HepG2 (cell line): ENCODE measurements at regions not wholly inside any gene's neighbourhood (a gene's known extent, or its start where the extent isn't known, plus 50 kb on each side); places are given as distances from the start of the nearest gene placed in this dataset.

Experiments used
- ATAC-seq: fragments of 200-7000 bp; cut with Tn5 transposase; 3 replicates; pipeline ENCODE4 v1.9.1; 2020; ENCODE audit warnings: mild to moderate bottlenecking, moderate library complexity
- BruUV-seq: library from RNA; stranded (reverse); fragments of 400-500 nt; replicated peaks from 2 replicates; lab custom pipeline; 2021; lab: Mats Ljungman, UMichigan
- CTCF ChIA-PET: fragments of 300-600 bp; formaldehyde crosslinking; extraction: SDS; loops from one replicate; lab custom pipeline; 2021; ENCODE audit warnings: low total read pairs, inconsistent platforms, low intra/inter-chr PET ratio; lab: Yijun Ruan, JAX
- POLR2A ChIA-PET: fragments of 350-600 bp; sonication (Branson Sonifier 250); formaldehyde crosslinking; loops from one replicate; lab custom pipeline; 2020; ENCODE audit warnings: antibody characterized with exemption, inconsistent platforms; lab: Yijun Ruan, JAX
- DNase-seq: peaks from one replicate; pipeline ENCODE4 v3.0.0-alpha.2; 2015; ENCODE audit warnings: low spot score
- FAIRE-seq: peaks from 3 replicates; lab custom pipeline; 2011; peaks lifted over from hg19 to GRCh38; lab: Jason Lieb, UNC
- H2AFZ ChIP-seq: one replicate; pipeline ENCODE4 v1.6.1; 2011; ENCODE audit warnings: low read length, inconsistent platforms
- H3K27ac ChIP-seq: fragments of 300-600 bp; 3 replicates; pipeline ENCODE4 v1.8.0; 2011; ENCODE audit warnings: mixed run types, mild to moderate bottlenecking, mixed read lengths, low read length, inconsistent platforms; ENCODE audit not compliant: insufficient read depth; ENCODE audit errors: extremely low read length
- H3K27me3 ChIP-seq, 2 experiments: fragments of 200-600 bp in 1 of 2; 2 replicates in 1 of 2; 3 replicates in 1 of 2; pipeline versions ENCODE4 v1.6.0 to v1.8.0; 2011; ENCODE audit warnings: low read length in 2 of 2, mild to moderate bottlenecking in 2 of 2, moderate library complexity in 2 of 2, inconsistent platforms in 1 of 2; ENCODE audit not compliant: insufficient read depth in 2 of 2, control insufficient read depth in 1 of 2
- H3K36me3 ChIP-seq, 2 experiments: fragments of 200-600 bp in 1 of 2; replicated peaks in 1 of 2; 2 replicates in 1 of 2; 3 replicates in 1 of 2; pipeline versions ENCODE4 v1.5.1 to v1.8.0; 2011; ENCODE audit warnings: low read length in 2 of 2, inconsistent platforms in 1 of 2; ENCODE audit not compliant: insufficient read depth in 2 of 2, control insufficient read depth in 1 of 2
- H3K4me1 ChIP-seq: 2 replicates; pipeline ENCODE4 v1.5.1; 2012; ENCODE audit warnings: low read length, inconsistent platforms; ENCODE audit not compliant: insufficient read depth
- H3K4me2 ChIP-seq: 2 replicates; pipeline ENCODE4 v1.6.0; 2011; ENCODE audit warnings: low read depth, low read length, inconsistent platforms
- H3K4me3 ChIP-seq, 3 experiments: fragments of 200-600 bp in 1 of 3; sonication (generic), shearing (Covaris generic) in 1 of 3; replicated peaks in 1 of 3; 2 replicates each; pipeline ENCODE4 v1.5.1; 2011 to 2016; ENCODE audit warnings: low read length in 3 of 3, inconsistent platforms in 2 of 3, low read depth in 2 of 3, mild to moderate bottlenecking in 2 of 3, control low read depth in 1 of 3, mixed read lengths in 1 of 3; ENCODE audit not compliant: insufficient read depth in 1 of 3
- H3K79me2 ChIP-seq: one replicate; pipeline ENCODE4 v1.6.1; 2011; ENCODE audit warnings: low read length, inconsistent platforms; ENCODE audit not compliant: insufficient read depth
- H3K9ac ChIP-seq: 2 replicates; pipeline ENCODE4 v1.6.0; 2011; ENCODE audit warnings: mild to moderate bottlenecking, low read depth, low read length, inconsistent platforms; ENCODE audit not compliant: insufficient read depth
- H3K9me3 ChIP-seq: 2 replicates; pipeline ENCODE4 v1.5.1; 2012; ENCODE audit warnings: mild to moderate bottlenecking, low read length
- H4K20me1 ChIP-seq: 2 replicates; pipeline ENCODE4 v1.6.0; 2011; ENCODE audit warnings: inconsistent platforms, mild to moderate bottlenecking, low read length, moderate library complexity; ENCODE audit not compliant: insufficient read depth
- AKAP8 ChIP-seq: sonication (generic); formaldehyde crosslinking; IDR thresholded peaks from 2 replicates; pipeline ENCODE4 v1.5.1; 2020; ENCODE audit warnings: mild to moderate bottlenecking, missing genetic modification reagents
- ATAD3A ChIP-seq: sonication (generic); formaldehyde crosslinking; IDR thresholded peaks from 2 replicates; pipeline ENCODE4 v1.4.0; 2020; ENCODE audit warnings: missing genetic modification reagents
- ATM ChIP-seq: fragments of 450-650 bp; IDR thresholded peaks from 2 replicates; pipeline ENCODE4 v1.7.1; 2017; ENCODE audit warnings: mild to moderate bottlenecking, borderline replicate concordance
- CAMTA2 ChIP-seq: sonication (generic); formaldehyde crosslinking; IDR thresholded peaks from 2 replicates; pipeline ENCODE4 v1.4.0; 2020; ENCODE audit warnings: mild to moderate bottlenecking, missing genetic modification reagents, borderline replicate concordance
- DNMT3B ChIP-seq: conservative IDR thresholded peaks from 2 replicates; pipeline ENCODE4 v1.6.1; 2016; ENCODE audit warnings: missing biosample characterization, control low read depth
- HOXD1 ChIP-seq: sonication (generic); formaldehyde crosslinking; IDR thresholded peaks from 2 replicates; pipeline ENCODE4 v1.5.0; 2020; ENCODE audit warnings: missing genetic modification reagents
- SIX4 ChIP-seq: sonication (generic); formaldehyde crosslinking; IDR thresholded peaks from 2 replicates; pipeline ENCODE4 v1.4.0; 2020; ENCODE audit warnings: missing genetic modification reagents
- SRSF9 ChIP-seq: fragments of 200-400 bp; formaldehyde crosslinking; IDR thresholded peaks from 2 replicates; pipeline ENCODE4 v1.6.1; 2018; ENCODE audit warnings: borderline replicate concordance, mild to moderate bottlenecking, low read depth, low read length; ENCODE audit not compliant: insufficient read depth, poor library complexity, severe bottlenecking
- SSRP1 ChIP-seq: IDR thresholded peaks from 2 replicates; pipeline ENCODE4 v1.6.1; 2016; ENCODE audit warnings: control low read depth
- THYN1 ChIP-seq: sonication (generic); formaldehyde crosslinking; IDR thresholded peaks from 2 replicates; pipeline ENCODE4 v1.8.1; 2023; ENCODE audit warnings: low read depth, mild to moderate bottlenecking, moderate library complexity, missing genetic modification reagents, borderline replicate concordance
- ZKSCAN5 ChIP-seq: sonication (generic); formaldehyde crosslinking; IDR thresholded peaks from 2 replicates; pipeline ENCODE4 v1.5.1; 2020; ENCODE audit warnings: mild to moderate bottlenecking, missing genetic modification reagents
- ZNF275 ChIP-seq: sonication (generic); formaldehyde crosslinking; IDR thresholded peaks from 2 replicates; pipeline ENCODE4 v1.8.0; 2022; ENCODE audit warnings: missing genetic modification reagents, mild to moderate bottlenecking, inconsistent platforms, borderline replicate concordance
- ZNF292 ChIP-seq: sonication (generic); formaldehyde crosslinking; IDR thresholded peaks from 2 replicates; pipeline ENCODE4 v1.8.1; 2022; ENCODE audit warnings: mild to moderate bottlenecking, low read depth, missing genetic modification reagents, borderline replicate concordance
- ZNF432 ChIP-seq: sonication (generic); formaldehyde crosslinking; IDR thresholded peaks from 2 replicates; pipeline ENCODE4 v1.5.0; 2020; ENCODE audit warnings: missing genetic modification reagents, mild to moderate bottlenecking, borderline replicate concordance
- ZNF589 ChIP-seq: sonication (generic); formaldehyde crosslinking; conservative IDR thresholded peaks from 2 replicates; pipeline ENCODE4 v1.8.0; 2022; ENCODE audit warnings: mild to moderate bottlenecking, moderate library complexity, missing genetic modification reagents
- ZNF768 ChIP-seq: sonication (generic); formaldehyde crosslinking; IDR thresholded peaks from 2 replicates; pipeline ENCODE4 v1.4.0; 2020; ENCODE audit warnings: missing genetic modification reagents
- ZNF891 ChIP-seq: sonication (generic); formaldehyde crosslinking; IDR thresholded peaks from 2 replicates; pipeline ENCODE4 v1.5.0; 2020; ENCODE audit warnings: mild to moderate bottlenecking, missing genetic modification reagents
- WGBS: methylation state at CpG from one replicate; pipeline ENCODE4 v1.1.6; 2017; ENCODE audit warnings: low lambda C conversion rate; 5-methylcytosine and 5-hydroxymethylcytosine counted together
- in situ Hi-C: cut with HindIII; loops from 2 replicates; pipeline ENCODE4 v1.10.0; 2017; ENCODE audit warnings: low pct_unique_long_range_greater_than_20kb; ENCODE audit not compliant: extremely low pct_ligation_motif_present
- intact Hi-C: fragments of 100-400 bp; cut with micrococcal nuclease; formaldehyde crosslinking; loops from one replicate; pipeline ENCODE4 v1.10.0; 2022; ENCODE audit not compliant: unreplicated experiment

DNA sequence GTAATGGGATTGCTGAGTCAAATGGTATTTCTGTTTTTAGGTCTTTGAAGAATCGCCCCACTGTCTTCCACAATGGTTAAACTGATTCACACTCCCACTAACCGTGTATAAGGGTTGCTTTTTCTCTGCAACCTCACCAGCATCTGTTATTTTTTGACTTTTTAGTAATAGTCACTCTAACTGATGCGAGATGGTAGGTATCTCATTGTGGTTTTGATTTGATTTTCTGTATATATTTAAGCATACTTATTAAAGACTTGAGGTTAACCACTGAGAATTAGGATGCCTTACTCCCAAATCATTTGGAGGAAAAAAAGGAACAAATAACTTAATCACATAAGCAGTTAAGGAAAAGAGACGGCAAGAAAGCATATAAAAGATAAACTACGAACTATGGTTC is 181.6 kb upstream of the FST start (continued):
- no peak for TF ChIP-seq ZKSCAN5 (CRISPR knock-in tag)
- TF ChIP-seq ZNF275 (CRISPR knock-in tag): no peak
- TF ChIP-seq ZNF432 (CRISPR knock-in tag): no peak

DNA sequence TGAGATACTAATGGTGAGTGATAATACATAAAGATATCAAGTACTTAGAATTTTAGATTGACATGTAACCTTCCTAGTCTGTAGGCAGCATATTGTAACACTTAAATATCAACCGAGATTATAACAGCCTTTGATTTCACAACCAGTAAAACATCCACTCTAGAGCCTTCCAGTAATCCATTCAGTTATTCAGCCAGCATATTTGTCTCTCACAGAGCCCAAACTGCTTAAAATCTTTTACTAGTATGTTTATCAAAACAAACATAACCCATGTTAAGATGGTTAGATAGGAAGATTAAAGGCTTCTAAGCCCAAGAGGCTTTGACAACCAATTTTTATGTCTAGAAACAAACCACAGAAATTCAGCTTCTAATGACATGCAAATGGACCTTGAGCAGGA is 177.9 kb upstream of the FST start:
- ChIA-PET CTCF (no interaction called here), POLR2A (no interaction called here)
- DNase-seq (no peak), ATAC-seq (no peak), FAIRE-seq (no peak)
- Histone ChIP-seq H3K9ac (no peak overlapping the region), H2AFZ (no peak overlapping the region), H3K9me3 (no peaks in the 10 kb centered on the region), H3K79me2 (no peaks in the 10 kb centered on the region), H3K36me3 (no peaks in the 10 kb centered on the region), H3K4me3 (no peak overlapping the region), H3K4me2 (no peak overlapping the region), H3K27ac (no peak overlapping the region), H3K4me1 (no peaks in the 10 kb centered on the region), H4K20me1 (no peaks in the 10 kb centered on the region), H3K27me3 (no peaks in the 10 kb centered on the region)
- WGBS: 0% methylated on average over 1 of the region's 1 CpG
- TF ChIP-seq SRSF9 (no peak), HOXD1 (CRISPR knock-in tag) (no peak), AKAP8 (no peak), SSRP1 (CRISPR knock-in tag) (no peak), THYN1 (CRISPR knock-in tag) (no peak), ZNF891 (CRISPR knock-in tag) (no peak), ZNF589 (CRISPR knock-in tag) (no peak), ZNF292 (CRISPR knock-in tag) (no peak), SIX4 (CRISPR knock-in tag) (no peak), ATAD3A (CRISPR knock-in tag) (no peak), ZNF768 (CRISPR knock-in tag) (no peak), DNMT3B (no peak), CAMTA2 (CRISPR knock-in tag) (no peak), ATM (no peak)
- in situ Hi-C loops: no loop called here
- intact Hi-C loops: no loop called here
- BruUV-seq: no TSS peak
